NB4 (cell line): ENCODE measurements at regions not wholly inside any gene's neighbourhood (a gene's known extent, or its start where the extent isn't known, plus 50 kb on each side); places are given as distances from the start of the nearest gene placed in this dataset.

Source experiments
- TF ChIP-seq, protein P1 (sequence below): IDR thresholded peaks from 2 replicates; pipeline ENCODE4 v1.6.1; 2011; ENCODE audit warnings: low read depth, low read length
- TF ChIP-seq, protein P2 (sequence below): IDR thresholded peaks from one replicate; pipeline ENCODE4 v1.5.1; 2012; ENCODE audit warnings: low read depth, low read length

DNA sequence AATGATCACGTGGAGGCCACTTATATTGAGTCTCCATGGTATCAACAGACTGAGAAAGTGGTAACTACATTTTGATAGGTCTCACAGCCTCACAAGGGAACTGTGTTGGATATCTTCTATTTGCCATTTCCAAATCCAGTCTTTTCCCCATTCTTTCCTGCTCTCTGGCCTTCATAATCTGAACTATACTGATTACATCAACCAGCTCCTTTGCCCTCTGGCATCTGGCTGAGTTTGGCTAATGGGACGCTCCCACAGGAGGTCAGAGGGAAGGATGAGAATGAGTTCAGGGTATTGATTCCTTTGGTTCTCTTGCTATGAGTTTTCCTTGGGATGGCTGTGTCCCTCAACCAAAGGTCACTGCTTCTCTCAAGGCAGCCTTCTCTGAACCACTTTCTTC lies 152.6 kb downstream of the RTL9 start:
- TF ChIP-seq, protein P1, sequence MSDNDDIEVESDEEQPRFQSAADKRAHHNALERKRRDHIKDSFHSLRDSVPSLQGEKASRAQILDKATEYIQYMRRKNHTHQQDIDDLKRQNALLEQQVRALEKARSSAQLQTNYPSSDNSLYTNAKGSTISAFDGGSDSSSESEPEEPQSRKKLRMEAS = no peak
- TF ChIP-seq, protein P2, sequence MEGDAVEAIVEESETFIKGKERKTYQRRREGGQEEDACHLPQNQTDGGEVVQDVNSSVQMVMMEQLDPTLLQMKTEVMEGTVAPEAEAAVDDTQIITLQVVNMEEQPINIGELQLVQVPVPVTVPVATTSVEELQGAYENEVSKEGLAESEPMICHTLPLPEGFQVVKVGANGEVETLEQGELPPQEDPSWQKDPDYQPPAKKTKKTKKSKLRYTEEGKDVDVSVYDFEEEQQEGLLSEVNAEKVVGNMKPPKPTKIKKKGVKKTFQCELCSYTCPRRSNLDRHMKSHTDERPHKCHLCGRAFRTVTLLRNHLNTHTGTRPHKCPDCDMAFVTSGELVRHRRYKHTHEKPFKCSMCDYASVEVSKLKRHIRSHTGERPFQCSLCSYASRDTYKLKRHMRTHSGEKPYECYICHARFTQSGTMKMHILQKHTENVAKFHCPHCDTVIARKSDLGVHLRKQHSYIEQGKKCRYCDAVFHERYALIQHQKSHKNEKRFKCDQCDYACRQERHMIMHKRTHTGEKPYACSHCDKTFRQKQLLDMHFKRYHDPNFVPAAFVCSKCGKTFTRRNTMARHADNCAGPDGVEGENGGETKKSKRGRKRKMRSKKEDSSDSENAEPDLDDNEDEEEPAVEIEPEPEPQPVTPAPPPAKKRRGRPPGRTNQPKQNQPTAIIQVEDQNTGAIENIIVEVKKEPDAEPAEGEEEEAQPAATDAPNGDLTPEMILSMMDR = no peak
